GM19467 (cell line): ENCODE measurements at regions not wholly inside any gene's neighbourhood (a gene's known extent, or its start where the extent isn't known, plus 50 kb on each side); places are given as distances from the start of the nearest gene placed in this dataset.

ENCODE experiments used
- ATAC-seq: cut with Tn5 transposase; IDR thresholded peaks from one replicate; pipeline ENCODE4 v1.9.1; 2021; ENCODE audit warnings: mild to moderate bottlenecking, moderate library complexity; ENCODE audit not compliant: unreplicated experiment

DNA sequence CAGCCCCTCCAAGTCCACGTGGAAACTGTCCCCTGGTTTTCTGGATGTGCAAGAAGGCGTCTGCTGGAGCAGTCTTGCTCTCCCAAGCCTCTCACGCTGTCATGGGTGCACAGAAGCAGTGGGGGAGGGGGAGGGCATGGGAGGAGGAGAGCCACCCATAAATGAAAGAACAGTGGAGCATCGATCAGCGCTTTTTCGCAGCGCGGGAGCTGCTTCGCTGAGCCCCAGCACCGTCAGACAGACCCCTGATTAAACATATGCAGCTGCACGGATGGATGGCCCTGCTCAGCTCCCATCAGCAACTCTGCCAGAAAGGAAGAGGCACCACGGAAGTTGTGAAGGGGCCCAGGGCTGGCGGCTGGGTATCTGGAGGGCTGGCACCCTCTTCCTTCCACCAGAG is 264.9 kb downstream of the UQCRFS1 start:
- no peak for ATAC-seq

GRCh38 chr19:28943651-28944050 is 269.3 kb downstream of the UQCRFS1 start:
- no peak for ATAC-seq

DNA sequence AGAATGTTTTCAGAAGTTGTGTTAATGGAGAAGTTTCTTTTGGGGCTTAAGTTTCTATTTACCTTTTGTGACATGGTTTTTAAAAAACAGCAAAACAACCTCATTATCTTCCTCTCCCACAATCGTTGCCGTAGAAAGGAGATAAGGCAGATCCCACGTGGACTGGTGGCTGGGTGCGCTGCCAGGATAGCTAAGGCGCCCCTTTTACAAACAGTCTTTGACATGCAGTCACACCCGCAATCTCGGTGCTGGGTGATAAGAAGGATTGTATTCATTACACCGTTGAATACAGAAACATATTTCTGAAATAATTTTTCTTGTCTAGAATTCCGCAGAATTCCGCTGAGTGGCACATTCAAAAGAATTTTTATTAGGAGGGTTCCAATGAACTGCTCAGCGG is 271.1 kb downstream of the UQCRFS1 start:
- ATAC-seq, result no peak

DNA sequence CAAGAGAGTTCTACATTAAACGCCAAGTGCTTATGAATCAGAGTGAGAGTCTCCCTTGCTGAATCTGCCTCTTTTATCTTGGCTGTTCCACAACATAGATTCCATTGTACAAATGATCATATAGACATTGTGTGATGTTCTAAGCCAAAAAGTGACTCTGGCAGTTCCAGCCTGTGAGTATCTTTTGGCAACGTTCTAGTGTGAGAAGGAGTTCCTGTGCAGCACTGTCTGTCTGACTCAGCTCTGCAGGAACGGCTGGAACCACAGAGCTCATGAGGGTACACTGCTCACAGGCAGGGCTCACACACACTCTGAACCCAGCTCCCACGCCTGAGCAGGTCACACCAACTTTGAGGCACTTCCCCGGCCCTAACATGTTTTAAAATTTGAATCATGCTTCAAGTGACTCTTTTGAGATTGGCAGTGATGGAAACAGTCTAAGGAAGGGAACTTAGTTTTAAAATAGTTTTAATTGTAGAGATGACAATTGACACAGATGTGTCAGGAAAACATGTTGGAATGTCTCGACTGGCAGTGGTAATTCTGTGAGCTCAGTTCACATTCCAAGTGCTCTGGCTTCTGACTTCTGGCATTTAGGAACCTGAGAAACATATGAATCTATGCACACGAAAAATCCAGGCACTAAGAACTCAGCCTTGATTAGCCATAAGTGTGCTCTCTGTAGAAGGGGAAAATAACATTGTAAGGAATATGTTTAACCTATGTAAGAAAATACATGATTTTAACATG is 272.0 kb downstream of the UQCRFS1 start:
- no peak for ATAC-seq

DNA sequence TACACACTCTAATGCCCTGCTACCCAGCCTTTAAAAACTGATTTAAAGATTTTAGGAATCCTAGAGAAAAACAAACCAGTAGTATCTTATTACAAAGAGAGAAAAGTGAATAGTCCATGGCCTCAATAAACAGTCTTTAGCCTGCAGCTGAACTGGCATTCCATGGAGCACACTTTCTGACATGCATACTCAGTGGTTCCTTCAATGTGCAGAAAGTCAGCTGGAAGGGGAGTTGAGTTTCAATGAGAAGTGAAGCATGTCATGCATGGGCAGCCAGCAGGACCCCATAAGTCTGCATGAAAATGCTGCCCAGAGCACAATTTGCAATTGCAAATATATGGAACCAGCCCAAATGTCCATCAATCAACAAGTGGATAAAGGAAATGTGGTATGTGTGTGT is 273.7 kb downstream of the UQCRFS1 start:
- ATAC-seq, result no peak

GRCh38 chr19:28936001-28936400 is 276.9 kb downstream of the UQCRFS1 start:
- no peak for ATAC-seq

GRCh38 chr19:28934631-28935030 is 278.3 kb downstream of the UQCRFS1 start:
- ATAC-seq, result no peak

GRCh38 chr19:28933039-28933438 is 279.9 kb downstream of the UQCRFS1 start:
- no peak for ATAC-seq

DNA sequence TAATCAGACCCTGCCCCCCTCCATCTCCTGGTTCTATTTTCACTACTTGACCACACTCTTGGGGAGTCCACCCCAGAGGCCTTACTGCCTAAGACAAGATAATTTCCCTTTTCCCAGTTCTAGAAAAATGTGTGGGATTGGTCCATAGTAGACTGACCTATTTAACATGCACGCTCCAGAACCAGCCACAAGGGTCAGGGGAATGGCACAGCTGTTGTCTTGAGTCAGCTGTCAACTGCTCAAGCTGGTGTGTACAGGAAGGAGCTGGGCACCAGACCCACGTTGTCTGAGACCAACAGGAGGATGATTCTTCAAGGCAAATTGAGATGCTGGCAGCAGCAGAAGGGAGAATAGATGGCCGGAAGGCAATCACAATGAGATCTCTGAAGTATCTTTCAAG is 280.5 kb downstream of the UQCRFS1 start:
- ATAC-seq, result no peak

DNA sequence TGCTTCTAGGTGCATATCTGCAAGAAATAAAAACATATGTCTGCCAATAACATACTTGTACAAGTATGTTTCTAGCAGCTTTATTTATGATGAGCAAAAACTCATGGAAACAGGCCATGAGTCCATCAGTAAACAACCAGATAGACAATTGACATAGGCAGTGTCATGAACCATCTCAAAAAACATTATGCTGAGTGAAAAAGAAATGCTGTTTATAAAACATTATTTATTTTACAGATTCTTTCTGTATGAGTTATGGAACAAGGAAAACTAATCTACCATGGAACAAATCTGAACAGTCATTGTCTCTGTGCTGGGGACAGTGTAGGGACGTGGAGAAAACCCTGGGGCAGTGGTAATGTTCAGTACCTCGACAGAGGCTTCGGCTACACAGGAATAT is 283.9 kb downstream of the UQCRFS1 start:
- no peak for ATAC-seq

- no peak for ATAC-seq
Measured at GRCh38 chr19:28927456-28927855, 285.5 kb downstream of the UQCRFS1 start.

- no peak for ATAC-seq
Measured at GRCh38 chr19:28920269-28921066, 292.5 kb downstream of the UQCRFS1 start.

DNA sequence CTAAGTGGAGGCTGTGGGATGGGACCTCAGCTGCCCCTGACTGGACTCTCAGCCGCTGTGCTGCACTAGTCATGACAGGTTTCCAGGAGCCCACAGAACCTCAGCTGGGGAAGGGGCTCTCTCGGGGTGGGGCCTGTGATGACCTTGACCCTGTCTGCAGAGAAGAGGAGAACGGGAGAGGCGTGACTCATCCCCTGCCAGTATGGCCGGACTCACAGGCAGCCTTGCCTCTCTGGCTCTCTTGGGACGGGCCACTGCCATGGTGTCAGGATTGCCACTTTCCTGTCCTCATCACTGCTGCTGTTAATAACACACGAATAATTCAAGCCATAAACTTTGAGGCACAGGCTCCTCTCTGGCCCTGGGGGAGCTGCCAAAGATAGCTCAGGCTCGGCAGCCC is 295.3 kb downstream of the UQCRFS1 start:
- ATAC-seq, result no peak

DNA sequence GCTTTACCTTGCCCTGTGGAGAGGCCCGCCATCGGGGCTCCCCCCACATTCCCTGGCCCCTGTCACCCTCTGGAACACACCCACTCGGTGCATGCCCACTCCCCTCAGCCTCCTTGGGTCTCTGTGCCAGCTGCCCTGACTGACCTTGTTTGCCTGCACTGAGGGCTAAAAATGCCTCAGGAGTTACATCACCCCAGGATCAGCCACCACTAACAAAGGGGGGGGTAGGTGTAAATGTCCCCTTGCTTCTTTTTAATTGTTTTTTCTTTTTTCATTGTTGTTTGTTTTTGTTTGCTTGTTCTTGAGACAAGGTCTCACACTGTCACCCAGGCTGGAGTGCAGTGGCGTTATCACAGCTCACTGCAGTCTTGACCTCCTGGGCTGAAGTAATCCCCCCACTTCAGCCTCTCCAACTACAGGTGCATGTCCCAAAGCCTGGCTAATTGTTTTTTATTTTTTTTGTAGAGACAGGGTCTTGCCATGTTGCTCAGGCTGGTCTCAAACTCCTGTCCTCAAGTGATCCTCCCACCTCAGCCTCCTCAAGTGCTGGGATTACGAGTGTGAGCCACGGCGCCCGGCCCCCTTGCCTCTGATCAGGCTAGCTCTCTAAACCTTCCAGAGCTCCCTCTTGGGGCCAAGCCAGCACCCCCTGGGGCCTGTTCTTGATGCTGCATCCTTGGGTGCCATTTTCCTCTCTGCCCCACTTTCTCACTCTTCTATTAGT is 297.1 kb downstream of the UQCRFS1 start:
- no peak for ATAC-seq

GRCh38 chr19:28915202-28915601 is 297.7 kb downstream of the UQCRFS1 start:
- no peak for ATAC-seq

DNA sequence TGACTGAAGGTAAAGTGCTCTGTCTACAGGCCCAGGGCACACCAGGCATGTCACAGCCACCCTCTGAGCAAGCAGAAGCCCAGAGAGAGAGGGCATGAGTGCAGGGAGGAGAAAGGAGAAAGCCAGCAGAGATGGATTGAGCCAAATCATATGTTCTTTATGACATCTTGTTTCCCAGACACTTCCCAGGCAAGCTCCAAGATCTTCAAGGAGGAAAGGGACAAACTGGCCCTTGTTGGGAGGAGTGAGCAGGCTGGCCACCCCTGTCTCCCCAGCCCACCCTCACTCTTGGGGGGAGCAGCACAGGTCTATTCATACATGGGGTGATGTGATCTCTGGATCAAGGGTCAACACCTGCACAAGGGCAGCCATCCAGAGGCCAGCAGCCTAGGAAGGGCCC is 298.8 kb downstream of the UQCRFS1 start:
- ATAC-seq, result no peak

- no peak for ATAC-seq
Measured at GRCh38 chr19:28913626-28914025, 299.3 kb downstream of the UQCRFS1 start.

- no peak for ATAC-seq
Measured at GRCh38 chr19:28908941-28909340, 304.0 kb downstream of the UQCRFS1 start.

DNA sequence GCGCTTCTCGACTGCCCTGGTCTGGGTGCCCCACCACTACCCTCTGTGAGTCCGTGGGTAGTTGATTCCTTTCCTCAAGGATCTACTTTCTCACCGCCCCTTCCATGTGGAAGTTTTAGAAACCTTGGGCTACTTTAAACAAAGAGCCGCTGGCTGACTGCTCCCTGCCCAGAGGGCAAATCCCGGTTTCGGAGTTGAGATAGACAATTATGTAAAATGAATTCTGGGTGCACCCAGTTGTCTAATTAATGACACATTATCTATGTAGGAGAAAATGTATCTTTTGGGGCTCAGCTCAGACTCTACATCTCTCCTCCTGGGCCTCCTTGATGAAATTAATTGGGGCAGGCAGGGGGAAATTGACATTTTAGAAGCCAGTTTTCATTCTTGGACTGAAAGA is 305.4 kb downstream of the UQCRFS1 start:
- no peak for ATAC-seq

DNA sequence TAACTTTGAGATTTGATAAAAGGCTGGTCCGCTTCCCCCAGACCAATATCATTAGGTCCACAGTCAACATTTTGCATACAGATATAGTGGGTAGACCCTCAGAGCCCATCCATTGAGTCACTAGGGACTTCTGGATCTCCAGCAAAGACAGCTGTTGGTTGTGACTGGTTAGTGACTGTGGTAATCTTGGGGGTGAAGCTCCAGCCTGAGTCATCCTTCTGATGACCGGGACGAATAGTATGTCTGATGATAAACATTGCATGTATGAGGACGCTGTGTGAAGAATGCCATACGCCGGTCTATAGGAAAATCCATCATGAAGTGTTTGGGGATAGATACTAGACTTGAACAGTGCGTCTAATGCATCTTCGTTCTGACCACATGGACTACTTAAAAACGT is 307.0 kb downstream of the UQCRFS1 start:
- no peak for ATAC-seq

GRCh38 chr19:28899703-28900102 is 313.2 kb downstream of the UQCRFS1 start:
- ATAC-seq, result no peak

DNA sequence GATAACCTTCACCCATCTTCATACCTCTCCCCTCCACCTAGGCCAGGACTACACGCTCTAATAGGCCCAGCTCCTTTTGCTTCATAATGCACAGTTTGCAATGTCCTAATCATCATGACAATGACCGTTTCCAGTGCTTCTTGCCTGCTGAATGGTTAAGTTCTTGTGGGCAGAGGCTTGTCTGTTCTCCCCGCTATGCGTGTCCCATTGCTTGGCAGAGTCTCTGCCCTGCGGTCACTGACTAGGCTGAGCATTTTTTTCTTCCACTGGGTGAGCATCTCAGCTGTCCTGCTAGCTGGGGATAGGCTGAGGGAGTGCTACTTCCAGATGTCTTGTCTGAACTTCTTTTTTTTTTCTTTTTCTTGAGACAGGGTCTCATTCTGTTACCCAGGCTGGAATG is 314.7 kb downstream of the UQCRFS1 start:
- no peak for ATAC-seq
